CD4-positive, alpha-beta memory T cell (primary cell): ENCODE measurements at regions not wholly inside any gene's neighbourhood (a gene's known extent, or its start where the extent isn't known, plus 50 kb on each side); places are given as distances from the start of the nearest gene placed in this dataset.
"Not testable (repeated sequence)": the region's sequence is repeated elsewhere in the genome, so short reads cannot be mapped to it uniquely, and the experiment has no call there.

Experiments
- CTCF ChIA-PET: fragments of 350-600 bp; sonication (Branson Sonifier 250); formaldehyde crosslinking; loops from one replicate; lab custom pipeline; 2021; ENCODE audit warnings: inconsistent platforms; ENCODE audit not compliant: partially characterized antibody; lab: Charles Lee
- POLR2A ChIA-PET: fragments of 350-600 bp; sonication (Branson Sonifier 250); formaldehyde crosslinking; loops from one replicate; lab custom pipeline; 2021; ENCODE audit not compliant: partially characterized antibody; lab: Charles Lee
- DNase-seq, 5 donors: peaks; one replicate each; pipeline versions ENCODE4 v3.0.0 to v3.0.0-alpha.2; 2020 to 2022; ENCODE audit warnings: mixed read lengths in 1 of 5
- H3K27ac ChIP-seq: one replicate; pipeline ENCODE4 v1.7.0; 2013; ENCODE audit warnings: low read depth, low read length
- H3K27me3 ChIP-seq: 2 replicates; pipeline ENCODE4 v1.7.0; 2013; ENCODE audit warnings: mild to moderate bottlenecking, low read length, moderate library complexity; ENCODE audit not compliant: insufficient read depth
- H3K36me3 ChIP-seq: 2 replicates; pipeline ENCODE4 v1.7.0; 2013; ENCODE audit warnings: mild to moderate bottlenecking, low read length, moderate library complexity; ENCODE audit not compliant: insufficient read depth
- H3K4me1 ChIP-seq: 2 replicates; pipeline ENCODE4 v1.7.0; 2013; ENCODE audit warnings: mild to moderate bottlenecking, low read length, moderate library complexity; ENCODE audit not compliant: insufficient read depth
- H3K4me3 ChIP-seq, 2 donors: one replicate each; pipeline ENCODE4 v1.7.0; 2013; ENCODE audit warnings: low read length in 2 of 2, mild to moderate bottlenecking in 1 of 2
- H3K9me3 ChIP-seq, 2 donors: one replicate each; pipeline ENCODE4 v1.7.0; 2013; ENCODE audit warnings: low read length in 2 of 2, control low read depth in 1 of 2; ENCODE audit not compliant: control insufficient read depth in 1 of 2
- H3K27ac Mint-ChIP-seq, 7 donors: one replicate each; pipeline ENCODE4 v1.8.0; 2020 to 2021; ENCODE audit warnings: mixed read lengths in 7 of 7, mild to moderate bottlenecking in 6 of 7, inconsistent platforms in 3 of 7, moderate library complexity in 3 of 7
- H3K27me3 Mint-ChIP-seq, 2 donors: one replicate each; pipeline ENCODE4 v1.8.0; 2020 to 2021; ENCODE audit warnings: mixed read lengths in 2 of 2
- H3K36me3 Mint-ChIP-seq, 2 donors: one replicate each; pipeline ENCODE4 v1.8.0; 2020 to 2021; ENCODE audit warnings: mixed read lengths in 2 of 2, inconsistent platforms in 1 of 2, mild to moderate bottlenecking in 1 of 2
- H3K4me1 Mint-ChIP-seq, 4 donors: one replicate each; pipeline ENCODE4 v1.8.0; 2020 to 2021; ENCODE audit warnings: mixed read lengths in 4 of 4, mild to moderate bottlenecking in 1 of 4
- H3K4me3 Mint-ChIP-seq, 8 donors: one replicate each; pipeline ENCODE4 v1.8.0; 2020 to 2021; ENCODE audit warnings: mixed read lengths in 8 of 8, mild to moderate bottlenecking in 7 of 8, moderate library complexity in 6 of 8, inconsistent platforms in 3 of 8
- H3K9me3 Mint-ChIP-seq, 8 donors: one replicate each; pipeline ENCODE4 v1.8.0; 2020 to 2021; ENCODE audit warnings: mixed read lengths in 8 of 8, mild to moderate bottlenecking in 5 of 8, inconsistent platforms in 3 of 8, moderate library complexity in 1 of 8
- intact Hi-C: fragments of 100-400 bp; cut with micrococcal nuclease; formaldehyde crosslinking; loops from one replicate; pipeline ENCODE4 v1.15.1; 2023

DNA sequence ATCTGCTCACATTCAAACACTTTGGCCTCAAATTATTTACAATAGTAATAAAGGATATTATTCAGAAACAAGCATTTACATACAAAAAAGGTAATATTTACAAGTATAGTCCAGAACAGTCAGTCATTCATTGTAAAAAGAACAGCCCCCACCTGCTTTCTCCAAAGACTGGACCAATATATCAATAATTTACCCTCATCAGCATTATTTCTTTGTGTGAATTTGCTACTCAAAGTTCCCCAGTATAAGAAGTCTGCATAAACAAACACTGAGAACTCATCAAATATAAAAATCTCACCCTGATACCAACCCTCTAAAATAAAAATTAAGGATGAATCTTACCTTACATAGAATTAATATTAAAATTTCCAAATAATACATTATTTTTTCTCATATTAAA lies 267.8 kb upstream of the POU5F2 start:
- Histone ChIP-seq H3K4me3 (no peak overlapping the region), H3K27me3 (no peaks in the 10 kb centered on the region), H3K27ac (no peak overlapping the region), H3K9me3 (peaks cover 0 to 2% of the 10 kb centered on the region in 2 donors), H3K36me3 (no peaks in the 10 kb centered on the region), H3K4me1 (no peaks in the 10 kb centered on the region)
- intact Hi-C loops = no loop called here
- H3K27ac Mint-ChIP-seq = peak overlapping the region in 1 of 7 donors; percentile 77
- no peaks in the 10 kb centered on the region for H3K27me3 Mint-ChIP-seq
- DNase-seq = no peak
- H3K36me3 Mint-ChIP-seq = peaks cover 39 to 52% of the 10 kb centered on the region in 2 donors
- H3K4me3 Mint-ChIP-seq = no peak overlapping the region
- H3K9me3 Mint-ChIP-seq = peaks cover 2 to 17% (median 5%) of the 10 kb centered on the region in 8 donors
- CTCF ChIA-PET = no interaction called here
- H3K4me1 Mint-ChIP-seq = peaks cover 0 to 11% (median 7%) of the 10 kb centered on the region in 4 donors
- POLR2A ChIA-PET = no interaction called here

DNA sequence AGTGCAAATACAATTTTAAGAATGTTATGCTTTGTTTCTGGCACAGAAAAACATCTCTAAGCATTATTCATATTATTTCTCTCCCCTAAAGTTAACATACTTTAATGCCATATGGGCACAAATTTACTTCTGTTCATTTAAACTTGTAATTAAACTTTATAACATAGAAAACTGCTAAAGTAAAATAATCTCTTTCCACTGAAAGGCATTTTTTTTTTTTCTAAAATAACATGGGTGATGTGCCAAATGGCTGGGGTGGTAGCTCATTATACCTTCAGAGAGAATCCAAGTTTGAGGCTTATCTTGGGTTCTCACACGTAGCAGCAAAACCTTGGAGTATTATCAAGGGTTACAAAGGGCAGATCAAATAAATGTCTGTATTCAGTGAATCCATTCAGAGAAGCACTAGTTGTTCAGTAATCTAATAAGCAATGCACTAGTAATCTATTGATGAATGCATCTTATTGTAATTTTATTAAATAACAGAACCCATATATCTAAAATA lies 257.6 kb upstream of the POU5F2 start:
- H3K4me3 Mint-ChIP-seq = no peak overlapping the region
- Histone ChIP-seq H3K27me3 (no peaks in the 10 kb centered on the region), H3K36me3 (no peaks in the 10 kb centered on the region), H3K9me3 (no peaks in the 10 kb centered on the region), H3K4me1 (no peaks in the 10 kb centered on the region), H3K4me3 (no peak overlapping the region), H3K27ac (no peak overlapping the region)
- H3K27ac Mint-ChIP-seq = no peak overlapping the region
- no peaks in the 10 kb centered on the region for H3K27me3 Mint-ChIP-seq
- H3K4me1 Mint-ChIP-seq = peaks cover 20 to 33% (median 24%) of the 10 kb centered on the region in 4 donors
- ChIA-PET CTCF (no interaction called here), POLR2A (no interaction called here)
- no peak for DNase-seq
- intact Hi-C loops = no loop called here
- peaks cover 0 to 16% (median 9%) of the 10 kb centered on the region in 8 donors for H3K9me3 Mint-ChIP-seq
- peaks cover 14 to 39% of the 10 kb centered on the region in 2 donors for H3K36me3 Mint-ChIP-seq

DNA sequence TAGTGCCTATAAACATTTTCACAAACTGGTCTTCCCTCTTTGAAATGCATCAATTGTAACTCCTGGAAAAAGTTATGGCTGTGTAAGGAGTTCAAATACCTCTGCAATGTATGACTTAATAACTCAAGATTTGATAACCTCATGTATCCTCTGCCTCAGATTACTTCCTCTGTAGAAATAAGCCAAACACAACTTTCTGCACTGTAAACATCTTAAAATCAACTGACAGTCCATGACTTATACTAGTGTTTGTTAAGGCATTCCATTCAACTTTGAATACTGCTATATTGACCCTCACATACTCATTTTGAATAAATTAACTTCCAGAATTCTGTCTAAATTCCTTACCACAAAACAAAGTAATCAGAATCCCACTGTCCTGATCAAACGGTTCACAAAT lies 256.2 kb upstream of the POU5F2 start:
- H3K27ac ChIP-seq = no peak overlapping the region
- Mint-ChIP-seq H3K4me1 (peaks cover 20 to 34% (median 25%) of the 10 kb centered on the region in 4 donors), H3K27me3 (no peaks in the 10 kb centered on the region), H3K27ac (peak overlapping the region in 1 of 7 donors; percentile 3), H3K36me3 (peaks cover 14 to 28% of the 10 kb centered on the region in 2 donors), H3K4me3 (no peak overlapping the region), H3K9me3 (peaks cover 0 to 16% (median 8%) of the 10 kb centered on the region in 8 donors)
- H3K4me3 ChIP-seq = no peak overlapping the region
- H3K27me3 ChIP-seq = no peaks in the 10 kb centered on the region
- H3K4me1 ChIP-seq = no peaks in the 10 kb centered on the region
- no peaks in the 10 kb centered on the region for H3K9me3 ChIP-seq
- DNase-seq = no peak
- ChIA-PET POLR2A (no interaction called here), CTCF (no interaction called here)
- no peaks in the 10 kb centered on the region for H3K36me3 ChIP-seq
- intact Hi-C loops = no loop called here

- no peak for DNase-seq
- H3K9me3 Mint-ChIP-seq = no peaks in the 10 kb centered on the region
These were observed 253.8 kb upstream of the POU5F2 start for GRCh38 chr5:93995126-93995621.

DNA sequence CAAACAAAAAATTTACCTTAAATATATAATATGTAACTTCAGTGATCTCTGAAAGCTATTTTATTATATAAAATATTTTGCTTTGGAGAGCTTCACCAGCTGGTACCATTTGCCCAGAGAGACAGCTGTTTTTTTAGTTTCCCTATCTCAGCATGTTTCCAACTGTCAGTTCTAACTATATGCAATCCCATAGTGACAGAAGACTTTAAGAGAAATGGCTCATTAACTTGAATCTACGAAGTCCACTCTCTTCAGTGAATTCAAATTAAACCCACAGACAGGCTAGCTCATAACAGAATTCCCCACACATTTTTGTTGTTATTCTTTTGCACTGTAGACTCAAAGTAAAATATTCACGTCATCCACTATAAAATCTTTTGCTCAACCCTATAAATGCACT lies 251.8 kb upstream of the POU5F2 start:
- H3K9me3 Mint-ChIP-seq = no peaks in the 10 kb centered on the region
- H3K4me1 Mint-ChIP-seq = peaks cover 23 to 39% (median 25%) of the 10 kb centered on the region in 4 donors
- intact Hi-C loops = no loop called here
- no peaks in the 10 kb centered on the region for H3K27me3 Mint-ChIP-seq
- Histone ChIP-seq H3K9me3 (no peaks in the 10 kb centered on the region), H3K27me3 (no peaks in the 10 kb centered on the region), H3K4me3 (no peak overlapping the region), H3K27ac (no peak overlapping the region), H3K4me1 (no peaks in the 10 kb centered on the region), H3K36me3 (no peaks in the 10 kb centered on the region)
- POLR2A ChIA-PET = no interaction called here
- H3K36me3 Mint-ChIP-seq = peaks cover 8 to 14% of the 10 kb centered on the region in 2 donors
- no peak overlapping the region for H3K4me3 Mint-ChIP-seq
- H3K27ac Mint-ChIP-seq = no peak overlapping the region
- no peak for DNase-seq
- CTCF ChIA-PET = no interaction called here

More at GRCh38 chr5:93995126-93995621, 253.8 kb upstream of the POU5F2 start:
- Histone ChIP-seq H3K36me3 (no peaks in the 10 kb centered on the region), H3K27ac (no peak overlapping the region), H3K9me3 (no peaks in the 10 kb centered on the region), H3K4me3 (no peak overlapping the region), H3K4me1 (no peaks in the 10 kb centered on the region), H3K27me3 (no peaks in the 10 kb centered on the region)
- no peaks in the 10 kb centered on the region for H3K27me3 Mint-ChIP-seq
- H3K4me1 Mint-ChIP-seq = peaks cover 25 to 39% (median 25%) of the 10 kb centered on the region in 4 donors
- ChIA-PET CTCF (no interaction called here), POLR2A (no interaction called here)
- intact Hi-C loops = no loop called here
- H3K36me3 Mint-ChIP-seq = peaks cover 6 to 14% of the 10 kb centered on the region in 2 donors
- no peak overlapping the region for H3K27ac Mint-ChIP-seq
- H3K4me3 Mint-ChIP-seq = peak overlapping the region in 1 of 8 donors; percentile 6

DNA sequence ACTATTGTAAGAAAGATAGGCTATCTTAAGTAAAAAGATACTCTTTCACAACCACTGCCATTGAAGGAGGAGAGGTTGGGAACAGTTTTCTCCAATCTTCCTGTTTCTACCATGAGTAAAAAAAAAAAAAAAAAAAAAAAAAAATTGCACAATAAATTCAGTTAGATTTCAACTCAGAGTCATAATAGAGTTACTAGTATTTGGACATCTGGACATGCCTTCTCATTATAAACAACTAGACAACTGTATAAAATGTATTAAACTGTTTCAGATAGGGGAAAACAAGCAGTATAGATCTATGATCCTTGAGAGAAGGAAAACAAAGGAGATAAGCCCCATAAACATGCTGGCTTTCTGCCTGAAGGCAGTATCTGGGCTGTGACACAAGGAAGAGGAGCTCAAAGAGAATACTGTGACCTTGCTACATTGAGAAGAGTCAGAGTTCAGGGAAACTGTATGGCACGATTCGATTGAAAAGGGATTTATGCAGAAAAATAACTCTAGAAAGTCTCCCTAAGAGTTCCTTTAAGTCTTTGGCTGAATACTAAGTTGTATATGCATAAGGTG lies 249.2 kb upstream of the POU5F2 start:
- no peak overlapping the region for H3K4me3 ChIP-seq
- H3K9me3 ChIP-seq = no peaks in the 10 kb centered on the region
- no peak for DNase-seq
- Mint-ChIP-seq H3K27me3 (no peaks in the 10 kb centered on the region), H3K9me3 (peaks cover 0 to 3% (median 0%) of the 10 kb centered on the region in 8 donors), H3K4me1 (peaks cover 12 to 30% (median 17%) of the 10 kb centered on the region in 4 donors), H3K27ac (no peak overlapping the region), H3K36me3 (peaks cover 15 to 27% of the 10 kb centered on the region in 2 donors), H3K4me3 (no peak overlapping the region)
- no peaks in the 10 kb centered on the region for H3K36me3 ChIP-seq
- POLR2A ChIA-PET = no interaction called here
- no peaks in the 10 kb centered on the region for H3K4me1 ChIP-seq
- no peaks in the 10 kb centered on the region for H3K27me3 ChIP-seq
- intact Hi-C loops = no loop called here
- H3K27ac ChIP-seq = no peak overlapping the region
- CTCF ChIA-PET = no interaction called here

DNA sequence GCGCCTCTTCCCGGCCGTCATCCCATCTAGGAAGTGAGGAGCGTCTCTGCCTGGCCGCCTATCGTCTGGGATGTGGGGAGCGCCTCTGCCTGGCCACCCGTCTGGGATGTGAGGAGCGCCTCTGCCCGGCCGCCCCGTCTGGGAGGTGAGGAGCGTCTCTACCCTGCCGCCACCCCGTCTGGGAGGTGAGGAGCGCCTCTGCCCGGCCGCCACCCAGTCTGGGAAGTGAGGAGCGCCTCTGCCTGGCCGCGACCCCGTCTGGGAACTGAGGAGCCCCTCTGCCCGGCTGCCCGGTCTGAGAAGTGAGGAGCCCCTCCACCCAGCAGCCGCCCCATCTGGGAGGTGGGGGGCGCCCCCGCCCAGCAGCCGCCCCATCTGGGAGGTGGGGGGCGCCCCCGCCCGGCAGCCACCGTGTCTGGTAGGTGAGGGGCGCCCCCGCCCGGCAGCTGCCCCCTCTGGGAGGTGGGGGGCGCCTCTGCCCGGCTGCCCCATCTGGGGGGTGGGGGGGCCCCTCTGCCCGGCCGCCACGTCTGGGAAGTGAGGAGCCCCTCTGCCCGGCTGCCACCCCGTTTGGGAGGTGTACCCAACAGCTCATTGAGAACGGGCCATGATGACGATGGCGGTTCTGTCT lies 244.7 kb upstream of the POU5F2 start:
- H3K9me3 ChIP-seq, intact Hi-C loops, CTCF ChIA-PET, H3K9me3 Mint-ChIP-seq, H3K36me3 ChIP-seq, H3K4me1 Mint-ChIP-seq, POLR2A ChIA-PET, H3K27me3 Mint-ChIP-seq, H3K4me1 ChIP-seq, H3K27ac ChIP-seq, H3K4me3 ChIP-seq, H3K27ac Mint-ChIP-seq, H3K4me3 Mint-ChIP-seq, H3K27me3 ChIP-seq: not testable (repeated sequence)
- H3K36me3 Mint-ChIP-seq = peaks cover 18 to 52% of the 10 kb centered on the region in 2 donors
- DNase-seq = peak in 1 of 5 donors; percentile 19
